ENCODE measurements at regions not wholly inside any gene's neighbourhood (a gene's known extent, or its start where the extent isn't known, plus 50 kb on each side); places are given as distances from the start of the nearest gene placed in this dataset.
A peak's percentile ranks its signal among the peaks of the same experiment; 100 is the strongest.

GRCh38 chr6:148086843-148087242, 255.8 kb upstream of the SASH1 start:
- Histone ChIP-seq H3K4me3 (no peak overlapping the region), H3K27me3 (no peaks in the 10 kb centered on the region), H3K36me3 (no peaks in the 10 kb centered on the region), H3K27ac (no peak overlapping the region), H3K9me3 (replicated peaks in 1 of 11) (peaks cover 18 to 26% (median 22%) of the 10 kb centered on the region in 11 experiments), H3K4me2 (no peak overlapping the region), H3K9ac (no peak overlapping the region), H4K20me1 (no peaks in the 10 kb centered on the region), H3K4me1 (no peaks in the 10 kb centered on the region)
- no peak for TF ChIP-seq Cebpa-rat (IDR thresholded peaks at IDR 0.05)

- H3K36me3 ChIP-seq: no peaks in the 10 kb centered on the region
- H4K20me1 ChIP-seq: no peaks in the 10 kb centered on the region
- no peak for TF ChIP-seq Cebpa-rat (IDR thresholded peaks at IDR 0.05)
- no peaks in the 10 kb centered on the region for H3K4me1 ChIP-seq
- no peaks in the 10 kb centered on the region for H3K27me3 ChIP-seq
- H3K9me3 ChIP-seq (replicated peaks in 1 of 11): peaks cover 18 to 33% (median 23%) of the 10 kb centered on the region in 11 experiments
- no peak overlapping the region for H3K9ac ChIP-seq
- H3K4me2 ChIP-seq: no peak overlapping the region
- H3K27ac ChIP-seq: no peak overlapping the region
- no peak overlapping the region for H3K4me3 ChIP-seq
Observed at GRCh38 chr6:148087659-148088058, 255.0 kb upstream of the SASH1 start.

GRCh38 chr6:148090326-148090725, 252.3 kb upstream of the SASH1 start:
- H3K9me3 ChIP-seq (replicated peaks in 1 of 11): peaks cover 18 to 33% (median 23%) of the 10 kb centered on the region in 11 experiments
- H3K4me1 ChIP-seq: no peaks in the 10 kb centered on the region
- H3K27me3 ChIP-seq: no peaks in the 10 kb centered on the region
- H3K4me2 ChIP-seq: no peak overlapping the region
- no peak overlapping the region for H3K9ac ChIP-seq
- no peaks in the 10 kb centered on the region for H3K36me3 ChIP-seq
- no peak overlapping the region for H3K4me3 ChIP-seq
- H3K27ac ChIP-seq: no peak overlapping the region
- no peaks in the 10 kb centered on the region for H4K20me1 ChIP-seq
- TF ChIP-seq Cebpa-rat (IDR thresholded peaks at IDR 0.05): no peak

GRCh38 chr6:148091394-148091793, 251.2 kb upstream of the SASH1 start:
- H3K36me3 ChIP-seq: no peaks in the 10 kb centered on the region
- no peak overlapping the region for H3K27ac ChIP-seq
- H3K4me2 ChIP-seq: no peak overlapping the region
- H3K27me3 ChIP-seq: no peaks in the 10 kb centered on the region
- H3K9me3 ChIP-seq (replicated peaks in 1 of 11): peaks cover 18 to 33% (median 23%) of the 10 kb centered on the region in 11 experiments
- no peak overlapping the region for H3K9ac ChIP-seq
- no peaks in the 10 kb centered on the region for H4K20me1 ChIP-seq
- no peak for TF ChIP-seq Cebpa-rat (IDR thresholded peaks at IDR 0.05)
- no peaks in the 10 kb centered on the region for H3K4me1 ChIP-seq
- H3K4me3 ChIP-seq: no peak overlapping the region

GRCh38 chr6:148103436-148103835, 239.2 kb upstream of the SASH1 start:
- no peaks in the 10 kb centered on the region for H3K9me3 ChIP-seq (replicated peaks in 1 of 11)
- H3K27me3 ChIP-seq: no peaks in the 10 kb centered on the region
- H4K20me1 ChIP-seq: no peaks in the 10 kb centered on the region
- no peaks in the 10 kb centered on the region for H3K36me3 ChIP-seq
- TF ChIP-seq Cebpa-rat (IDR thresholded peaks at IDR 0.05): no peak
- no peak overlapping the region for H3K4me3 ChIP-seq
- peak overlapping the region in 1 of 11 experiments; percentile 45; a peak in 2 of 22 replicates for H3K4me2 ChIP-seq
- no peak overlapping the region for H3K27ac ChIP-seq
- peaks cover 0 to 9% (median 0%) of the 10 kb centered on the region in 10 experiments; a peak in 5 of 20 replicates for H3K4me1 ChIP-seq
- no peak overlapping the region for H3K9ac ChIP-seq

- Histone ChIP-seq H3K27me3 (no peaks in the 10 kb centered on the region), H4K20me1 (no peaks in the 10 kb centered on the region), H3K36me3 (no peaks in the 10 kb centered on the region), H3K4me3 (no peak overlapping the region), H3K27ac (no peak overlapping the region), H3K4me1 (peaks cover 0 to 9% (median 0%) of the 10 kb centered on the region in 10 experiments; a peak in 5 of 20 replicates), H3K9me3 (replicated peaks in 1 of 11) (no peaks in the 10 kb centered on the region), H3K9ac (no peak overlapping the region), H3K4me2 (peak overlapping the region in 5 of 11 experiments; percentile 3 to 45 (median 22); a peak in 5 of 22 replicates)
- TF ChIP-seq Cebpa-rat (IDR thresholded peaks at IDR 0.05): no peak
Observed at GRCh38 chr6:148104131-148104530, 238.5 kb upstream of the SASH1 start.

- no peak overlapping the region for H3K27ac ChIP-seq
- no peaks in the 10 kb centered on the region for H4K20me1 ChIP-seq
- TF ChIP-seq Cebpa-rat (IDR thresholded peaks at IDR 0.05): no peak
- no peak overlapping the region for H3K9ac ChIP-seq
- H3K4me1 ChIP-seq: peaks cover 0 to 9% (median 0%) of the 10 kb centered on the region in 10 experiments; a peak in 5 of 20 replicates
- H3K9me3 ChIP-seq (replicated peaks in 1 of 11): no peaks in the 10 kb centered on the region
- H3K4me2 ChIP-seq: no peak overlapping the region
- H3K4me3 ChIP-seq: no peak overlapping the region
- no peaks in the 10 kb centered on the region for H3K27me3 ChIP-seq
- H3K36me3 ChIP-seq: no peaks in the 10 kb centered on the region
Observed at GRCh38 chr6:148105695-148106094, 236.9 kb upstream of the SASH1 start.

GRCh38 chr6:148107911-148108310, 234.7 kb upstream of the SASH1 start:
- Histone ChIP-seq H3K4me3 (no peak overlapping the region), H3K27ac (no peak overlapping the region), H3K36me3 (no peaks in the 10 kb centered on the region), H3K4me1 (peaks cover 0 to 9% (median 1%) of the 10 kb centered on the region in 10 experiments; a peak in 7 of 20 replicates), H3K27me3 (no peaks in the 10 kb centered on the region), H3K4me2 (no peak overlapping the region), H3K9ac (no peak overlapping the region), H4K20me1 (no peaks in the 10 kb centered on the region), H3K9me3 (replicated peaks in 1 of 11) (no peaks in the 10 kb centered on the region)
- TF ChIP-seq Cebpa-rat (IDR thresholded peaks at IDR 0.05): no peak

GRCh38 chr6:148109732-148110131, 232.9 kb upstream of the SASH1 start:
- Histone ChIP-seq H4K20me1 (no peaks in the 10 kb centered on the region), H3K27ac (no peak overlapping the region), H3K4me2 (no peak overlapping the region), H3K36me3 (no peaks in the 10 kb centered on the region), H3K27me3 (no peaks in the 10 kb centered on the region), H3K9ac (no peak overlapping the region), H3K4me3 (no peak overlapping the region), H3K4me1 (peaks cover 0 to 7% (median under 1%) of the 10 kb centered on the region in 10 experiments; a peak in 3 of 20 replicates), H3K9me3 (replicated peaks in 1 of 11) (no peaks in the 10 kb centered on the region)
- TF ChIP-seq Cebpa-rat (IDR thresholded peaks at IDR 0.05): no peak

- H3K27me3 ChIP-seq: no peaks in the 10 kb centered on the region
- peaks cover 0 to 7% (median 0%) of the 10 kb centered on the region in 10 experiments; a peak in 3 of 20 replicates for H3K4me1 ChIP-seq
- no peak overlapping the region for H3K4me2 ChIP-seq
- no peaks in the 10 kb centered on the region for H4K20me1 ChIP-seq
- no peaks in the 10 kb centered on the region for H3K36me3 ChIP-seq
- H3K27ac ChIP-seq: no peak overlapping the region
- no peaks in the 10 kb centered on the region for H3K9me3 ChIP-seq (replicated peaks in 1 of 11)
- H3K4me3 ChIP-seq: no peak overlapping the region
- TF ChIP-seq Cebpa-rat (IDR thresholded peaks at IDR 0.05): no peak
- no peak overlapping the region for H3K9ac ChIP-seq
Observed at GRCh38 chr6:148110925-148111324, 231.7 kb upstream of the SASH1 start.

Data from BLaER1 treated with 17β-estradiol and CSF1 and Interleukin-3, amounts not matched to agents 10 nM and 100 nM (cell line).